Hepatocyte (in vitro differentiated cells): ENCODE measurements at regions not wholly inside any gene's neighbourhood (a gene's known extent, or its start where the extent isn't known, plus 50 kb on each side); places are given as distances from the start of the nearest gene placed in this dataset.

Experiments
- EZH2 ChIP-seq: fragments of 200-600 bp; sonication (generic); IDR thresholded peaks from 2 replicates; pipeline ENCODE4 v1.6.1; 2016; ENCODE audit warnings: antibody characterized with exemption, mild to moderate bottlenecking, borderline replicate concordance
- TF ChIP-seq, protein P1 (sequence below): fragments of 200-600 bp; sonication (generic); IDR thresholded peaks from 2 replicates; pipeline ENCODE4 v1.5.1; 2016; ENCODE audit warnings: antibody characterized with exemption, mild to moderate bottlenecking; ENCODE audit not compliant: poor library complexity

DNA sequence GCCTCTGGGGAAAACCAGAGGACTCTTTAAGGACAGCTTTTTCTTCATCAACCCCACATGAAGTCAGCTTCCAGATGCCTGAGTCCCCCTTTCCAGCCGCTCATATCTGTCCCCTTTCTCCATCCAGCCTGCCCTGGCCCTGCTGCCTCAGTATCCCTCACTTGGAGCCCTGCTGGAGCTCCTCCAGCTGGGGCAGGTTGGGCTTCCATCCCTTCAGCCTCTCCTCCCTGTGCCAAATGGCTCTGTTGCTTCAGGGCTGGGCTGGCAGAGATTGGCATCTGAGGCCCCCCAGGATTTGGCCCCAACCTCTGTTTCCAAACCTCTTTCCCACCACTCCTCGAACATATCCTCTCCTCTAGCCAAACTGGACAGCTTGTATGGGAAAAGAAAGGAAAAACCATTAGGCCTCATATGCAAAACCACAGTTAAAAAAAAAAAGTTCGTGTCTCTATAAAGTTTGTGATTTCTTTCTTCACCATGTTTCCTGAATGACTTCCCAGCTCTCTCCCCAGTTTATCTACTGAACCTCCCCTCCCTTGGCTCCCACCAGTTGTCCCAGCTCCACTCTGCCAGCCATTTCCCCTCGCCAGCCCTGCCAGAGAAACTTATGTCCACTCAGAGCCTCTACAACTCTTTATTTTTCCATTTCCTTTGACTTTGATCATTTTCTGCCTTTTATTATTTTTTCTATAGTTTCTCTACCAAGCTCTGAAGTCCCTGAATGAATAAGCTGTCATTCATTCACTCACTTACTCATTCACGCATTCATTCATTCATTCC is 217.9 kb downstream of the FOXD2 start:
- TF ChIP-seq, protein P1, sequence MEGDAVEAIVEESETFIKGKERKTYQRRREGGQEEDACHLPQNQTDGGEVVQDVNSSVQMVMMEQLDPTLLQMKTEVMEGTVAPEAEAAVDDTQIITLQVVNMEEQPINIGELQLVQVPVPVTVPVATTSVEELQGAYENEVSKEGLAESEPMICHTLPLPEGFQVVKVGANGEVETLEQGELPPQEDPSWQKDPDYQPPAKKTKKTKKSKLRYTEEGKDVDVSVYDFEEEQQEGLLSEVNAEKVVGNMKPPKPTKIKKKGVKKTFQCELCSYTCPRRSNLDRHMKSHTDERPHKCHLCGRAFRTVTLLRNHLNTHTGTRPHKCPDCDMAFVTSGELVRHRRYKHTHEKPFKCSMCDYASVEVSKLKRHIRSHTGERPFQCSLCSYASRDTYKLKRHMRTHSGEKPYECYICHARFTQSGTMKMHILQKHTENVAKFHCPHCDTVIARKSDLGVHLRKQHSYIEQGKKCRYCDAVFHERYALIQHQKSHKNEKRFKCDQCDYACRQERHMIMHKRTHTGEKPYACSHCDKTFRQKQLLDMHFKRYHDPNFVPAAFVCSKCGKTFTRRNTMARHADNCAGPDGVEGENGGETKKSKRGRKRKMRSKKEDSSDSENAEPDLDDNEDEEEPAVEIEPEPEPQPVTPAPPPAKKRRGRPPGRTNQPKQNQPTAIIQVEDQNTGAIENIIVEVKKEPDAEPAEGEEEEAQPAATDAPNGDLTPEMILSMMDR = no peak
- no peak for TF ChIP-seq EZH2
